ENCODE measurements at regions not wholly inside any gene's neighbourhood (a gene's known extent, or its start where the extent isn't known, plus 50 kb on each side); places are given as distances from the start of the nearest gene placed in this dataset.

DNA sequence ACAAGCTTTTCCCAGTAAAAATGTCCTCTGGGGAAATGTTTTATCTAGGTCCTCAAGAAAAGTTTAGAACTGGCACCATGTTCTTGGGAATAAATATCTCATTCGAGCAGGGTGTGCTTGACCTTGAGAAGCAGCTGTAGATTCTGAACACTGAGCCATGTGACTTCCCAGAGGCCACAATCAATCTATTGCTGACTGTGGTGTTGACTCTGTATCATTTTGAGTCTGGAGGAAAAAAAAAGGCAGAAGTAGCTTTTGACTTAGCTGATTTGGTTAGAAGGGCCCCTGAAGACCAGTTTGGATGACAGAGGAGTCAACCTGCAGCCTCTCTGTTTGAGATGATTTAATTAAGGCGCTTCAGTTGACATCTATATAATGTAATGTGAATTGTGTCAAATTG, 592.4 kb upstream of the SEL1L start:
- DNase-seq (ENCODE audit: low read depth in 2 of 2): no peak

DNA sequence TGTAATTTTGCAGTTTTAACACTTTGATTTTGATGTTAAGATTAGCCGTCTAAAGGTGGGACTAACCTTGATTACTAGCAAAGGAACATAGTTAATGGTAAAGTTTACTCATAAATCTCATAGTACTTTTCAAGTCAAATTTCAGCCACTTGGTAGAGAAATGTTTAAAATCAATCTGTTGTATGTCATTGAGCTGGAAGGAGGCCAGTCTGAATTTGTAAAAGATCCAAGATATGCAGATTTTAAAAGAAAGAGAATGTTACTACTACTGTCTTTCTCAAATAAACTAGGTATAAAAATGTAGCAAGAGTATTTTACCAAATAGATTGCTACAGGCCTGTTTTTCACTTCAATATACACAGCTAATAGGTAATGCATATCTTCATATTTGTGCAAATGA, 600.8 kb upstream of the SEL1L start:
- no peak for DNase-seq (ENCODE audit: low read depth in 2 of 2)

DNA sequence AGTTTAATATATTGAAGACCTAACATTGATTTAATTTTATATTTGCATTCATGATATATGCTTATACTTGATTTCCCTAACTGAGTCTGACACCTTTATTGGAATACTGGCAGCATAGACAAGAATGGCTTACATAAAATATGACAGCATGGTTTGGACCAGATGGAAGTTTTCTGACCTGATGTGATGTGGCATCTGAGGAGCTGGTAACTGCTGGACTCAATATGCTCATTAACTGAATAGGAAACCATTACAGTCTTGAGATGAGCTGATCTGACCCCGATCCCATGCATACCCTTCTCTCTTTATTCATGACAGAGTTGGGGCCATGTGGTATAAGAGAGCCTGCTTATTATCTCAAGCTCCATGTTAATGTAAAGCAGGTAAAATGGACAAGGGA, 604.8 kb upstream of the SEL1L start:
- no peak for DNase-seq (ENCODE audit: low read depth in 2 of 2)

DNA sequence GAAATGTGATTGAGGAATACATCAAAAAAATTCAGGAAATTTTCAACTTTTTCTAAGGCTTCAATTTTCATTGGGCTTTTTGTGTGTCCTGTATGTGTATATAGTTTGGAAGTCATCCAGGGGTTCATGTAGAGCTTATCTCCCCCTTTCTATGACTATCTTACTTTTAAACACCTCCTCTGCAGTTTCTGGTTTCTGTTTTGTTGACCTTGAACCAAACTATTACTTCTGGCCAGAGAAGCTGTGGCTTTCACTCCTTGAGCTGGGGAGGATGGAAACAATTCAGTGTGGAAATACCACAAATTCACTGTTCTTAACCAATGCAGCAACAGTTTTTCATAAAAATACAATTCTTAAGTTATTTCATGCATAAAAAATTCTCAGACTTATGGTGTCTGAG, 613.2 kb upstream of the SEL1L start:
- no peak for DNase-seq (ENCODE audit: low read depth in 2 of 2)

DNA sequence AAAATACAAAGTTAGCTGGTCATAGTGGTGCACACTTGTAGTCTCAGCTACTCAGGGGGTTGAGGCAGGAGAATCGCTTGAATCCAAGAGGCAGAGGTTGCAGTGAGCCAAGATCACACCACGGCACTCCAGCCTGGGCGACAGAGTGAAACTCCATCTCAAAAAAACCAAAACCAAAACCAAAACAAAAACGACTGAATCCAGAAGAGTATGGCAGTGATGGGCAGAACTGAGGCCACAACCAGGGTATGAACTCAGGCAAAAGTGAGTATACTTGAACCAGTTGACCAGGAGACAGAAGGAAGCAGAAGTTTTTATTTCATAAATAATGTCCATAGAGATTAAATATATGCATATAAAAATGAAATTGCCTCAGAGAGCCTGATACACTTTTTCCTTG, 620.0 kb upstream of the SEL1L start:
- DNase-seq (ENCODE audit: low read depth in 2 of 2): no peak

DNA sequence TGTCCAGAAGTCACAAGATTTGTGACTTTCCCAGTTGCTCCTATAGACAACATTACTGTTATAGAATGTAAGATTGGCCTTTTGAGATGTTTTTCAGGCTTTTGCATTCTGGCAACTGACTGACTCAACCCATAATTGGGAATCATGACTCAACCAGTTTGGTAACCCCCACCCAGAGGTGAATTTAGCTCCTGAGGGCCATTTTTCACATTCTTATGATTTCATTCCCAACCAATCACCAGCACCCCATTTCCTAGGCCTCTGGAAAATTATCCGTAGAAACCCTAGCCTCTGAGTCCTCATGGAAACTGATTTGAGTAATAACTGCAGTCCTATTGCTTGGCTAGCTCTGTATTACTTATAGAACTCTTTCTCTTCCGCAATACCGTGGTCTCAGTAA, 626.0 kb upstream of the SEL1L start:
- DNase-seq (ENCODE audit: low read depth in 2 of 2): no peak

DNA sequence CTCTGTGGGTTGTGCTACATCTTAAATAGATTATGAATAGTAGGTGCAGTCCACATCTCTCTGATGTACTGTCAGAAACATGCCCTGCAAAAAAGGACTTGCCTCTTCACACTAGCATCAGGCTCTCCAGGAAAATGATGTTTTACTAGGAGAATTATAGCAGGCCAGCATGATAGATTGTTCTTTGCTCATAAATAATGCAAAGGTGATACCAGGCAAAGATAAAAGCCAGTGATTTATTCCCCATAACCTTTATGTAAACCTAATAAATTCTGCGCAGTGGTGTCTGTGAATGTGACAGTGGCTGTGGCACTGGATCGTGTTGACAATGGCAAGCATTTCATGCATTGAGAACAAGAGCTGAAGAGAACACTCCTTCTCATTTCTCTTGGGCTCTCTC, 646.5 kb upstream of the SEL1L start:
- DNase-seq (ENCODE audit: low read depth in 2 of 2): no peak

DNA sequence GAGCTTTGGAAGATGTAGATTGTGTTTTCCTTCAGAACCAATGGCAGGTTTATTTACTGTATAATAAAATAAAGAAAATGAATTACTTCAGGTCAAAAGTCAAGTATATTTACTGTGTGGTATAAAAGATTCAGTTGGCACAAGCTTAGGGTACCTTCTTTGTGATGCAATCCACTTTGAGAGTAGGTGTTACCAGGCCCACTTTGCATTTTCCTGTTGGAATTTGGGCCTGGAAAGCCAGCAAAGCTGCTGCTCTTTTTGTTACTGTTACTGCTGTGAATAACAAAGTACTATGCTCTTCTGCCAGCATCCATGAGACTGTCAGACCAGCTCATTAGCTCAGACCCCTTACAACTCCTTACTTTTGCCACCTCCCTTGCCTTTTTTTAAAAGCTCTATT, 649.0 kb upstream of the SEL1L start:
- no peak for DNase-seq (ENCODE audit: low read depth in 2 of 2)

DNA sequence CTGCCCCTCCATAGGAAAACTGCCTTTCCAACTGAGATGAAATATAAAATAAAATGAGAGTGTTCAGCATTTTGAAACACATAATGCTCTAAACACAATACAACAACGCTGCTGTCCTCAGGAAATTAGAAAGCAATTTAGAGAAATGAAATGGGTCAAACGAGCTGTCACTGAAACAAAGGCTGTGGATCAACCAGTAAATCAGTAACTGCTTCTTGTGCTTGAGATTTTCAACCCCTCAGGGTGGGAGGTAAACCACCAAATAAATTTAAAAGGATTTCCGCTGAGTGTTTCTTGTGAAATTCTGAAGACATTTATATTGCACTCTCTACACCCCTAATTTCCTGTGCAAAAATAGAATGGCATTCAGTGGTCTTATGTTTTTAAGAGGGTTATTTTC, 657.1 kb upstream of the SEL1L start:
- no peak for DNase-seq (ENCODE audit: low read depth in 2 of 2)

DNA sequence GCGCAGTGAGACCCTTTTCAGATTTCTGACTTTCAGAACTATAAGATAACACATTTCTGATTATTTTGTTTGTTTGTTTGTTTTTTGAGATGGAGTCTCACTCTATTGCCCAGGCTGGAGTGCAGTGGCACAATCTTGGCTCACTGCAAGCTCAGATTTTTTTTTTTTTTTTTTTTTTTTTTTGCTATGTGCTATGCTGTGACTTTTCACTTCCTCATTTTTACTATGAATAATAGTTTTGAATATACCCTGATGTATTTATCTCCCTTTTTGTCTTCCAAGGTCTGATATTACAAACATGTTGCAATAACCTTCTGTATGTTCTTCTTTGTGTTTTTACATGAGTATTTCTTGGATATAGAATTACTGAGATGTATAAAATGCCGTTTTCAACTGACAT, 658.7 kb upstream of the SEL1L start:
- DNase-seq (ENCODE audit: low read depth in 2 of 2): no peak

DNA sequence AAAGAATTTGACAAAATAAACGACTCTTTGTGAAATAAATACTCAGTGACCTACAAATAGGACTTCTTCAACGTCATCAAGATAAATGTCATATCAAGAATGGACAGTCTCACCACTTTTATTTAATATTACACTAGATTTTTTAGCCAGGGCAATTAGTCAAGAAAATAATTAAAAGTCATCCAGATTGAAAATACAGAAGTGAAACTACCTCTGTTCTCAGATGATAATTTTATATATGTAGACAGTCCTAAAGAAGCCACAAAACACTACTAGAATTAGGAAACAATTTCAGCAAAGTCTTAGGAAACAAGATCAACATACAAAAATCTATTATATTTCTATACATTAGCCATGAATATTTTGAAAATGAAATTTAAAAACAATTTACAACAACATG, 689.6 kb upstream of the SEL1L start:
- no peak for DNase-seq (ENCODE audit: low read depth in 2 of 2)

DNA sequence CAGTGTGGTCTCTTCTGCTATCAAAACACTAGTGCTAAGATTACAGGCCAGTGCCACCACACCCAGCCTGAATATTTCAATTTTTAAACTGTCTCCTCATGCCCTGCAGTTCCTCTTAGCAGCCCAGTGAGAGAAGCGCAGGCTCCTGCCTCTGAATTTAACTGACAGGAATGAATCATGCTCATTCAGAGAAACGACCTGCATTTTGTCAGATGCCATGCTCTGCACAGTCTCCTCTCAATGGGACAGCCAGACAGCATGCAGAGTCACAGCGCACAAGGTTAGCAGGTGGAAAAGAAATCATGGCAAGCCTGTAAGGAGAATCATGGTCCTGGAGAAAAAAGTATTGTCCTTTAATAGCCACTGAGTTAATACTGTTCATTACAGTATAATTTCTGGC, 691.0 kb upstream of the SEL1L start:
- DNase-seq (ENCODE audit: low read depth in 2 of 2): no peak

DNA sequence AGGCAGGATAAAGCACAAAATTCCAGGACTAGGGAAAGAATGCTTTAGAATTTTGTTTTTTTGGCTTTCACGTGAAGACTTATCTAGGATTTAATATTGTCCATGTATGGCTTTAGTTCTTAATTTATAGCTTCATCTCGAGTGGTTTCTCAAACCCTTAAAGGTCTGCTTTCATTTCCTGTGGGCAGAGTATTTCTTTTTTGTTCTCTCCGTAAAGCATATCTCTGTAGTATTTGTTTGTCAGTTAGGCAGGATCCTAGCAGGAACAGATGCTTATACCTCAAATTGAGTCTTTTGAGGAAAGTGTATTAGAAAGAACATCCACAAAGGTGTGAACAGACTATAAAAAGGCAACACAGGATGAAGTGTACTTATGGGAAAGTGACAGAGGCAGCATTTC, 697.1 kb upstream of the SEL1L start:
- DNase-seq (ENCODE audit: low read depth in 2 of 2): no peak

DNA sequence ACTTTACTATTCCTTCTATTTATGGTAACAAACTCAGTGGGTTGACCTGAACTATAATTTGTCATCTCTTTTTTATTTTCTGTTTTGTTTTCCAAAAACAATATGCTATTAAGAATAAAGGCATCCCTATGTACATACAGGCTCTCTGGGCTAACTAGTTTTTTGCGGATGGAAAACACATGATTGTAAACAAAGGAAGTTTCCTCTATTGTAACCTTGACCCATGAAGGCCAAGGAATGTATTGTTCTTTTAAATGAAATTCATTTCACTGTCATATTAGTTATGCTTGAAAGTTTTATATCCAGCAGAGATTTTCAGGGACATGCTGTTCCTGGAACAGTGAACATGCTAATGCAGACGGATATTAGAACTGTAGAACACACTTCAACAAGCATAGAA, 705.0 kb upstream of the SEL1L start:
- DNase-seq (ENCODE audit: low read depth in 2 of 2): no peak

DNA sequence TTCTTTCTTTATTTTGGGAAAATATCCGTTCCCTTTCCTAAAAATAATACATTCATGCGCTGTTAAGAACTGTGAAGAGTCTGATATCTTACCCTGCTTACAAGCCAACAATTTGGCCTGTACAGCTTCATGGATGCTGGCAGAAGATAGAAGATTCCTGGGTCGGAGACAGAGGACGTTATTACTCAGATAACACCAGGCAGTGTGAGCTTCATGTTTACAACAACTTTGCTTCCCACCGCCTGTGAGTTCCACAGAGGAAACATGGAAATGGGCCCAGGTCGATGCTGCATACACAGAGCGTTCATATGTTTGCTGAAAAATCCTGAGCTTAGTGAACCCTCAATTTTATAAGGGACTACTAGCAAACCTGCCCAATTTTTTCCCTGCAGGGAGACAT, 705.6 kb upstream of the SEL1L start:
- no peak for DNase-seq (ENCODE audit: low read depth in 2 of 2)

DNA sequence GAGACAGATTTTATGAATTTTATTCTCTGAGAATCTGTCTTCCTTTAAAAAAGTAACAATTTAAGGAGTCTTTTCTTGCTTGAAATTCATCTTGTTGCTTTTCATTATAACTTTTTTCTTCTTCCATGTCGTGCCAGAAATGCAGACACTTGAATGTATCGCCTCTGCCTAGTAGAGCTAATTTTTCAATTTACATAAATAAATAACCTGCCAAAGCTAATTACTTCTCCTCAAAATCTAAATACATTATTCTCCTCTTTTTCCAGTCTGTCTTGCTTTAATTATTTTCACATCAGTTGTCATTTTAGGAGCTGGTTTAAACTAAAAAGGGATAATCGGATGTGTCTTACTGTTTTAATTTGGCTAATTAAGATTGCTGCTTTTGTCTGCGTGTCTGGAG, 711.1 kb upstream of the SEL1L start:
- no peak for DNase-seq (ENCODE audit: low read depth in 2 of 2)

DNA sequence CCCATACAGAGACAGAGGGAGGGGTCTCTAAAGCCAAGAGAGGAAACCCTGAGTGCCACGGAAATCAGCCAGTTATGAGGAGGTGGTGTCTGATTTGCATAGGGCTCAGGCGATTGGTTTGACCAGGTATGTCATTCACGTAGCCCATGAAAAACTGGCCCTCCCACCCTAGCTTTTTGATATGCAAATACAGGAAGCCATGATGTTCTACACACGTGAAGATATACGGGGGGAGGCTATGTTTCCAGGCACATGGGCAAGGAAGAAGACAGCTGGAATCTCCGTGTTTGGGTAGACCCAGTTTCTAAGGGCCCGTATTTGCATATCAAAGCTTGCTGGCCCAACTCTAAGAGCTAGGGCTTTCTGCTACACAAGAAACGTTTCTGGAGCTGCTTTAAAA, 717.8 kb upstream of the SEL1L start:
- no peak for DNase-seq (ENCODE audit: low read depth in 2 of 2)

DNA sequence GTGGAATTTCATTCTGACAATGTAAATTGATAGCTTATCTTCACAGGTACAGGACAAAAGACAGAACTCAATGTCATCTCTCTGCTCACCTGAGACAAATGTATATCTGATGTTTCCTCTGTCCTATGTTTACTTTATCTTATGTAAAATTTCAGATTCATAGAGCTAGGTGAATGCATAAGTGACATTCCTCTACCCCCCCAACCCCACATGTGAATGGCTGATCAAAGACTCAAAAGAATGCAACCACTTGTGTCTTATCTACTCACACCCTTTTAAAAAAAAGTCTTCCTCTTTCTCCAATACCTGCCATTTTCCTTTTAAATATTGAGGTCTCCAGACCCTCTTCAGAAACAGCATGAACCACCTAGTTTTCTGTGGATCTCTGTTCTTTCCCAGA, 736.6 kb upstream of the SEL1L start:
- DNase-seq (ENCODE audit: low read depth in 2 of 2): no peak

DNA sequence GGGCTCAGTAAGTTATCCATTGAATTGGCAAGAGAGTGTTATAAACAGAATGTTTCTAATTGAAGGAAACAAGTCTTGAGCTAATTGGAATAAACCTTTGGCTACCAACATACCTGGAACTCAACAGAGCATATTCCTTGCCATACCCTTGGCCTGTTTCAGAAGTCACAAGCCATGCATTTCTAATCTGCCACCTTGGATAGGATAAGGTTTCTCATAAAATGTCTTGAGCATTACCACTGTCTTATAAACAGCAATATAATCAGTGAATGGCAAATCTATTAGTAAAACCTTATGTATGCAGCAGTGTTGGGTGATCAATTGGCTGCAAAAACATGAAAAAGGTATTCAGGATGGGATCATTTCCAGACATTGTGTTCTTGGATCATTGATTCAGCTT, 765.2 kb upstream of the SEL1L start:
- DNase-seq (ENCODE audit: low read depth in 2 of 2): no peak

DNA sequence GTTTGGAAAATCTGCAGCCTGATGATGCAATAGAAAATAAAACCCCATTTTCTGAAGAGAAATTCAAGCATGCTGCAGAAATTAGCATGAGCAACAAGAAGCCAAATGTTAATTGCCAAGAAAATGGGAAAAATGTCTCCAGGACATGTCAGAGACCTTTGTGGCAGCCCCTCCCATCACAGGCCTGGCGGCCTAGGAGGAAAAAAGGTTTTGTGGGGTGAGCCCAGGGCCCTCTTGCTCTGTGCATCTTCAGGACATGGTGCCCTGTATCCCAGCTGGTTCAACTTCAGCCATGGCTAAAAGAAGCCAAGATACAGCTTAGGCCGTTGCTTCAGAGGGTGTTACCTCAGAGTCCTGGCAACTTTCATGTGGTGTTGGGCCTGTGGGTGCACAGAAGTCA, 775.5 kb upstream of the SEL1L start:
- no peak for DNase-seq (ENCODE audit: low read depth in 2 of 2)

DNA sequence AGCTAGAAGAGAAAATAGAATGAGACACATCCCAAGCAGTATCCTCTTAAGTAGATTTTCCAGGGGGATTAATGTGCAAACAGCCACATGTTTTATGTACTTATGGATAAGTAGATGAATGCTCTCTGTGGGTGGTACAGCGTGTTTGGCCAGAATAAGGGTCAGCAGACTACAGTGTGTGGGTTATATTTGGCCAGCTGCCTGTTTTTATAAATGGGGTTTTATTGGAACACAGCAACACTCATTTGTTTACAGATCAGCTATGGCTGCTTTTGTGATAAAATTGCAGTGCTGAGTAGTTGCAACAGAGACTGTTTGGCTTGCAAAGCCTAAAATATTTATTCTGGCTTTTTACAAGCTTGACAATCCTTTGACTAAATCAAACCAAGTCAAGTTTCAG, 780.2 kb upstream of the SEL1L start:
- no peak for DNase-seq (ENCODE audit: low read depth in 2 of 2)

DNA sequence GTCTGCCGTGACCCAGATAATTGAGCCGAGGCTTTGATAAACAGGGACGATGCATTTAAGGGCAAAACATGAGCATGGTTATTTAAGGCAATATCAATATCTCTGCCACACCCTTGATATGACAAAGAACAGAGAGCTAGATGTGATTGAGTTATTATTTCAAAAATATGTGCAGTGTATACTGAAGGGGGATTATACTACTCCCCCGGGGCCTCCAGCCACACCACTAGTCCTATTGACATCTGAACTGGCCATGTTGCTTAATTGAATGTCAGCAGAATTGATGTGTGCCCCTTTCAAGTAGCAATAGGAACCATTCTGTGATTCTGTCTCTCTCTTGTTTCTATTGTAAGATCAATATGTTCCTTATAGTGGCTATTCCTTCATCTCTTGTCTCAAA, 794.8 kb upstream of the SEL1L start:
- no peak for DNase-seq (ENCODE audit: low read depth in 2 of 2)

DNA sequence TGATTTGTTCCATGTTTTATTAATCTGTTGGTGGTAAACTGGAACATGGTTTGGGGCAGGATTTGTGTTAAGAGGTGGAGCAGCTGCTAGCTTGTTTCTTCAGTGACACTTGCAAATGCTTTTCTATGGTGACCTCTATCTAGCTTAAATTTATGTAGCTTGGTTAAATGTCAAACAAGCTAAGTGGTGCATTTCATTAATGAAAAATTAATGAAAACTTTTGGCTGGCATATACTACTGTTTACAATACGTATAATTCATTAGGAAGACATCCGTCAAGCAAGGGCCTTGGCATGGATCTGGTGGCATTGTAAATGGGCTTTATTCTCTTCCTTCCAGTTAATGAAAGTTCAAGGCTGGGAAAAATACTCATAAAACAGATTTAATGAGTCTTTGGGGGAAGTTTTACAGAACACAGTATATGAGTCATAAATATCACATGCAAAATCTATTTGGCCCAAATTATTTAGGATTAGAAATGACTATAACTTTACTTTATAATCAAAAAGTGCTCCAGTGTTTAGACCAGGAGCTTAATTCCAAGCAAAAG, 807.7 kb upstream of the SEL1L start:
- no peak for DNase-seq (ENCODE audit: low read depth in 2 of 2)

DNA sequence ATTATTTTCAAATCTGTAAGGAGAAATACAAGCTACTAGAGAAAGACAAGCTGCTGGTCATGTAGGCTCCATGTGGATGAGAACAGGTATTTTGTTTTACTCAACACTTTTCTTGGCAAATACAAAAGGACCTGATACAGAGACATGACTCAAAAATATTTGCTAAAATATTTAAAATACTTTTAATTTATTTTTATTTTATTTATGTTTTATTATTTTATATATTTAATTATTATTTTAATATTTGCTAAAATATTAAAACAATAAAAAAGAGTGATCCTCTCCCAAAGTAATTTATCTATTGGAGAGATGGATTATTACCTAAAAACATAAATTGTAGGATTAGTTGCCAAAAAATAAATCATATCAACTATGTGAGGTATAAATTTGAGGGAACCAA, 808.9 kb upstream of the SEL1L start:
- no peak for DNase-seq (ENCODE audit: low read depth in 2 of 2)

DNA sequence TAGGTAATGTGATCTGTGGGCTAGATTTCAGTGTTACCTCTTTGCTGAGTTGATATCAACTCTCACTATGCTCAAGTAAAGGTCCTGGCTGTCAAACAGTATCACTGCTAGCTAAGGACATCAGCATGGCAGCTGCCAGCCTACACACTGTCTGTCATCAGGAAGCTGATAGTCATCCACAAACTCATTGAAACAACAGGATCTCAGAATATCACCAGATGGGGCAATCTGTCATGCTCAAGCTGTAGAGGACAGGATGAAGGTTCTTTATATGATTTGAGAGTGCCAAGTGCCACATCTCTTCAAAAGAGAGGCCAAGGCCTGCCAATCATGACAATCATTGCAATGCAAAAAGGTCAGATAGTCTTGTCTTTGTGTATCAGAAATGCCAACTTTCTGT, 811.5 kb upstream of the SEL1L start:
- no peak for DNase-seq (ENCODE audit: low read depth in 2 of 2)
